ENCODE measurements at regions not wholly inside any gene's neighbourhood (a gene's known extent, or its start where the extent isn't known, plus 50 kb on each side); places are given as distances from the start of the nearest gene placed in this dataset. TPM values are rescaled to one million over a fixed set of nuclear protein-coding genes. Genes with fewer than 3 reads are reported as not detected.

- ChIA-PET CTCF (ENCODE audit: unreplicated experiment) (no interaction called here), POLR2A (interaction anchor here (0.7 kb wide), 1 partner anchor 160 kb away, joined by 3 read pairs; no protein-coding TSS in a partner anchor)
- H3K36me3 ChIP-seq (ENCODE audit: insufficient read depth, low read length): no peaks in the 10 kb centered on the region
- H3K4me3 ChIP-seq (ENCODE audit: low read depth, low read length, poor library complexity, severe bottlenecking): no peak overlapping the region
- H3K9me2 ChIP-seq (ENCODE audit: insufficient read depth, low read length): no peaks in the 10 kb centered on the region
- intact Hi-C loops (cut with micrococcal nuclease; ENCODE audit: unreplicated experiment): no loop called here
- no peak overlapping the region for H3K27ac ChIP-seq (ENCODE audit: low read depth, low read length, poor library complexity, severe bottlenecking)
- DNase-seq (ENCODE audit: low spot score): no peak
- H2AFZ ChIP-seq (ENCODE audit: low read length): no peak overlapping the region
- H3K9me3 ChIP-seq (ENCODE audit: low read length): no peaks in the 10 kb centered on the region
- H3K4me1 ChIP-seq (ENCODE audit: insufficient read depth, low read length, poor library complexity, severe bottlenecking): no peaks in the 10 kb centered on the region
- no peaks in the 10 kb centered on the region for H4K20me1 ChIP-seq (ENCODE audit: insufficient read depth, low read length)
- no peaks in the 10 kb centered on the region for H3K79me2 ChIP-seq (ENCODE audit: insufficient read depth, low read depth, low read length)
- H3K4me2 ChIP-seq (ENCODE audit: low read length): no peak overlapping the region
- no peak for TF ChIP-seq EZH2phosphoT487 (IDR thresholded peaks at IDR 0.05; ENCODE audit: borderline replicate concordance, low read depth, low read length)
- TF ChIP-seq CTCF (conservative IDR thresholded peaks at IDR 0.05; ENCODE audit: low read length): no peak
- BruUV-seq (replicated peaks): no TSS peak
Observed at GRCh38 chr2:216909541-216910210, 49.8 kb upstream of the TNP1 start.

Small RNAs in the stretch of these regions (small RNA-seq; reads per million reads assigned to genes)
- gene RF01983: not detected
